DOHH2 (cell line): ENCODE measurements at regions not wholly inside any gene's neighbourhood (a gene's known extent, or its start where the extent isn't known, plus 50 kb on each side); places are given as distances from the start of the nearest gene placed in this dataset.

Source experiments
- CTCF ChIP-seq: fragments of 200-600 bp; sonication (generic); IDR thresholded peaks from one replicate; pipeline ENCODE4 v1.5.1; 2014; ENCODE audit warnings: antibody characterized with exemption, mild to moderate bottlenecking, low read depth, low read length; ENCODE audit not compliant: poor library complexity, severe bottlenecking
- EZH2phosphoT487 ChIP-seq: fragments of 200-600 bp; sonication (generic); IDR thresholded peaks from 2 replicates; pipeline ENCODE4 v1.6.1; 2017; ENCODE audit warnings: borderline replicate concordance, mild to moderate bottlenecking, antibody characterized with exemption, low read length, moderate library complexity, mixed read lengths

DNA sequence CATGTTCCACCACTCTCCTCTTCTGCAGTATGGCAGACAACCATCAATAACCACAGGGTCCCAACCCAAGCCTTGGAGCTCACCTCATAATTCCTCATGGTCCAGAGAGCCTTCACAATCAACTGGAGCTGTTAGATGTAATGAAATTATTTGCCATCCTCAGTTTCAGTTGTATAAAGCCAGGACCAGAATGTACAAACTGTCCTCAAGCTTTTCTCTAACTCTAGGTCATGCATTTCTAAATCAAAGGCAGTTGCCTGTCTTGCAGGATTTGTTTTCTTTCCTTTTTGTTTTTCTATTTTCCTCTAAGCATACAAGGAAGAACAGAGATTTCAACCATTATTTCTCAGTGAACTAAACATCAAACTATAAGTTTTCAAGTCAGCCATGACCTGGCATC, 182.5 kb upstream of the SERP2 start:
- TF ChIP-seq CTCF (no peak), EZH2phosphoT487 (no peak)
